Kidney (tissue), 13 donors: ENCODE measurements at regions not wholly inside any gene's neighbourhood (a gene's known extent, or its start where the extent isn't known, plus 50 kb on each side); places are given as distances from the start of the nearest gene placed in this dataset.
A peak's percentile ranks its signal among the peaks of the same experiment; 100 is the strongest.

Source experiments
- DNase-seq, 5 donors: peaks; one replicate each; pipeline ENCODE4 v3.0.0-alpha.2; 2013 to 2020
- FAIRE-seq: peaks from 2 replicates; lab custom pipeline; 2012; peaks lifted over from hg19 to GRCh38; lab: Jason Lieb, UNC
- H3K27ac ChIP-seq, 2 donors: one replicate each; pipeline ENCODE4 v1.7.0; 2013; ENCODE audit warnings: low read depth in 2 of 2, low read length in 2 of 2, inconsistent platforms in 1 of 2
- H3K27me3 ChIP-seq: one replicate; pipeline ENCODE4 v1.7.1; 2013; ENCODE audit warnings: low read length, inconsistent platforms; ENCODE audit not compliant: control insufficient read depth, insufficient read depth
- H3K36me3 ChIP-seq, 3 donors: one replicate each; pipeline versions ENCODE4 v1.7.0 to v1.7.1; 2013; ENCODE audit warnings: low read length in 3 of 3, control low read depth in 1 of 3, inconsistent platforms in 1 of 3; ENCODE audit not compliant: insufficient read depth in 3 of 3, control insufficient read depth in 2 of 3
- H3K4me1 ChIP-seq, 3 donors: one replicate each; pipeline versions ENCODE4 v1.7.0 to v1.7.1; 2013; ENCODE audit warnings: low read length in 3 of 3, inconsistent platforms in 1 of 3, low read depth in 1 of 3; ENCODE audit not compliant: control insufficient read depth in 2 of 3, insufficient read depth in 2 of 3
- H3K4me3 ChIP-seq, 3 donors: one replicate each; pipeline versions ENCODE4 v1.7.0 to v1.8.1; 2013; ENCODE audit warnings: low read length in 3 of 3, control low read depth in 1 of 3, inconsistent platforms in 1 of 3
- H3K9ac ChIP-seq, 3 donors: one replicate each; pipeline versions ENCODE4 v1.7.0 to v1.7.1; 2013; ENCODE audit warnings: low read length in 3 of 3, control low read depth in 1 of 3, inconsistent platforms in 1 of 3
- H3K9me3 ChIP-seq, 3 donors: one replicate each; pipeline versions ENCODE4 v1.7.0 to v1.7.1; 2013; ENCODE audit warnings: low read length in 3 of 3, control low read depth in 1 of 3, inconsistent platforms in 1 of 3; ENCODE audit not compliant: control insufficient read depth in 2 of 3, insufficient read depth in 1 of 3
- CTCF ChIP-seq: IDR thresholded peaks from 3 replicates; pipeline ENCODE4 v1.5.1; 2012; ENCODE audit warnings: mild to moderate bottlenecking, moderate library complexity, borderline replicate concordance; ENCODE audit not compliant: insufficient read depth; ENCODE audit errors: extremely low read depth
- intact Hi-C: fragments of 100-400 bp; cut with DNase I; formaldehyde crosslinking; loops from one replicate; pipeline ENCODE4 v1.11.1; 2022
- donor health status: control.
- donor health status: control.
- donor health status: control.
- donor health status: control.
- donor health status: control.
- donor health status: DM: yes; HTN: yes; CAD: no.
- donor health status: Normal renal cell carcinoma (clear cell type).

- TF ChIP-seq CTCF: no peak
- H3K9ac ChIP-seq: no peak overlapping the region
- no peak overlapping the region for H3K27ac ChIP-seq
- peak overlapping the region in 1 of 3 donors; percentile 43 for H3K4me3 ChIP-seq
- intact Hi-C loops: loop anchor here (10.0 kb wide), 1 partner anchor 218 kb away; no protein-coding TSS in a partner anchor
- DNase-seq (no peak), FAIRE-seq (no peak)
- H3K27me3 ChIP-seq: no peaks in the 10 kb centered on the region
- H3K9me3 ChIP-seq: no peaks in the 10 kb centered on the region
- H3K36me3 ChIP-seq: no peaks in the 10 kb centered on the region
- H3K4me1 ChIP-seq: peaks cover 0 to 3% (median 0%) of the 10 kb centered on the region in 3 donors
Observed at GRCh38 chr13:110812869-110813645, 99.6 kb downstream of the ING1 start.

- H3K36me3 ChIP-seq: no peaks in the 10 kb centered on the region
- no peak overlapping the region for H3K9ac ChIP-seq
- H3K9me3 ChIP-seq: no peaks in the 10 kb centered on the region
- H3K4me1 ChIP-seq: peaks cover 0 to 3% (median 0%) of the 10 kb centered on the region in 3 donors
- DNase-seq (peak in 1 of 5 donors; percentile 66), FAIRE-seq (no peak)
- no peak overlapping the region for H3K27ac ChIP-seq
- no peak overlapping the region for H3K4me3 ChIP-seq
- TF ChIP-seq CTCF: no peak
- no peaks in the 10 kb centered on the region for H3K27me3 ChIP-seq
- intact Hi-C loops: loop anchor here (10.0 kb wide), 1 partner anchor 219 kb away; no protein-coding TSS in a partner anchor
Observed at GRCh38 chr13:110813646-110814624, 100.4 kb downstream of the ING1 start.

- no peak overlapping the region for H3K9ac ChIP-seq
- H3K4me3 ChIP-seq: no peak overlapping the region
- no peaks in the 10 kb centered on the region for H3K9me3 ChIP-seq
- no peak for TF ChIP-seq CTCF
- DNase-seq (no peak), FAIRE-seq (no peak)
- H3K36me3 ChIP-seq: no peaks in the 10 kb centered on the region
- intact Hi-C loops: loop anchor here (10.0 kb wide), 1 partner anchor 221 kb away; no protein-coding TSS in a partner anchor
- no peak overlapping the region for H3K27ac ChIP-seq
- peaks cover 0 to 7% (median 3%) of the 10 kb centered on the region in 3 donors for H3K4me1 ChIP-seq
- H3K27me3 ChIP-seq: no peaks in the 10 kb centered on the region
Observed at GRCh38 chr13:110815471-110816204, 99.2 kb downstream of the ANKRD10 start.
